Right ventricle myocardium superior (tissue), 1 donor: ENCODE measurements at regions not wholly inside any gene's neighbourhood (a gene's known extent, or its start where the extent isn't known, plus 50 kb on each side); places are given as distances from the start of the nearest gene placed in this dataset.
A peak's percentile ranks its signal among the peaks of the same experiment; 100 is the strongest.
"Not testable (repeated sequence)": the region's sequence is repeated elsewhere in the genome, so short reads cannot be mapped to it uniquely, and the experiment has no call there.

Source experiments
- ATAC-seq: fragments of 200-7000 bp; cut with Tn5 transposase; one replicate; pipeline ENCODE4 v1.9.1; 2020; ENCODE audit warnings: mild to moderate bottlenecking; ENCODE audit not compliant: poor library complexity
- DNase-seq: peaks from one replicate; pipeline ENCODE4 v3.0.0-alpha.2; 2020
- intact Hi-C: fragments of 100-400 bp; cut with DNase I; formaldehyde crosslinking; loops from one replicate; pipeline ENCODE4 v1.11.2; 2022
- donor health status: DM: no; HTN: yes; CAD: no; lungs with severe emphysema.

DNA sequence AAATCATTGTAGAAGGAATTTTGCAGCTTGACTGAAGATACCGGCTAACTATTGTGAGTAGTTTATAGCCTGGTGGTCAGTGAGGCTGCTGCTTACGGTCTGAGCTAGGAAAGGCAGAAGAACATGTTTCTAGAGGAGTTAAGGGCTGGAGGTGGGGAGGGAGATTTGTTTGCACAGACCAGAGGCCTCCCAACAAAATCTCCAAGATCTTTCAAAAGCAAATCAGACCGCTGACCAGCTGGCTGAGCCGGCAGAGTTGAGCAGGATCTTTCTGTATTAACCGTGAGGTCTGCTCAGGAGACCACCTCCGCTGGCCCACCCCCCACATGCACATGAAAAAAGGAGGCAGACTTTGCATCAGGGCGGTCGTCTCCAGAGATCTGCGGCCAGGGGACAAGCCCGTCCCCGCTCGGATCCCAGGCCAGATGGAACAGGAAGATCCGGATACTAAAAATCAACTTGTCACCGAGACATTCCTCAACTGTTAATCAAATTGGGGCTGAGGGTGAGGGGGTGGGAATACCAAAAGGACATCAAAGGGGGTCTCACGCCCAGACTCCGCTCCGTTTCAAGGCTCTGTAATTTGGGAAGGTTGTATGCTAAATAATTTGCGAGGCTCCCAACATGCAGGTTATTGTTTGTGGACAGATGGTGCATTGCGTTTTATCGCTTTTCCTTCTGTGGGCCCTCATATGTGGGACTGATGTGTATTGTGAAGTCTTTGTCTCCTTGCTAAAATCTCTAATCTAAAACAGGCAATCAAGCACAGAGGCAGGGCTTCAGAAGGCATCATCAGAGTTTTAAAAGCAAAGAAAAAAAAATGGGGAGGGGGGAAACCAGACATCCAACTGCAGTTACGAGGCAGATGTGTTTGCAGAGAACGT, 319.0 kb downstream of the ZNF536 start:
- DNase-seq (no peak), ATAC-seq (no peak)
- intact Hi-C loops = no loop called here

- ATAC-seq = no peak
- DNase-seq = no peak
- intact Hi-C loops = no loop called here
Measured at GRCh38 chr19:30690525-30690924, 318.3 kb downstream of the ZNF536 start.

- intact Hi-C loops = loop anchor here (5.0 to 10.0 kb wide), 3 partner anchors 665 to 1533 kb away; no protein-coding TSS in a partner anchor
- ATAC-seq = no peak
- DNase-seq = no peak
Measured at GRCh38 chr19:30689474-30689873, 317.3 kb downstream of the ZNF536 start.

DNA sequence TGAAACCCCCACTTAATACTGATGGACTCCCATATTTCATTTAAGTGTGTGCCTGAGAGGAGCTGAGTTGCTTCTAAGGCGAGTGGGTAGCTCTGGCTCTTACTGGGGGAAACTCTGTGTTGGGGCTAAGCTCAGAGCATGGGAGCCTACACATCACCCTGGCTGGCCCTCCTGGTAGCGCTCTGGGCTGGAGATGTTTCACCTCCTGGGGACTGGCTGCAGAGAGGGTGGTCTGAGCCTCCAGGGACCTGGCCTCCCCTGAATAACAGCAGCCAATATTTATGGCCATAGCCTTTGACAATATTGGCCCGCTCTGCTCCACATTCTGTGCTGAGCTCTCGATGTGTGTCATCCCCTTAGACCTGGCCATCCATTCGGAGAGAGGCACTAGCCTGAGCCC, 316.5 kb downstream of the ZNF536 start:
- intact Hi-C loops = loop anchor here (5.0 to 10.0 kb wide), 3 partner anchors 666 to 1534 kb away; no protein-coding TSS in a partner anchor

DNA sequence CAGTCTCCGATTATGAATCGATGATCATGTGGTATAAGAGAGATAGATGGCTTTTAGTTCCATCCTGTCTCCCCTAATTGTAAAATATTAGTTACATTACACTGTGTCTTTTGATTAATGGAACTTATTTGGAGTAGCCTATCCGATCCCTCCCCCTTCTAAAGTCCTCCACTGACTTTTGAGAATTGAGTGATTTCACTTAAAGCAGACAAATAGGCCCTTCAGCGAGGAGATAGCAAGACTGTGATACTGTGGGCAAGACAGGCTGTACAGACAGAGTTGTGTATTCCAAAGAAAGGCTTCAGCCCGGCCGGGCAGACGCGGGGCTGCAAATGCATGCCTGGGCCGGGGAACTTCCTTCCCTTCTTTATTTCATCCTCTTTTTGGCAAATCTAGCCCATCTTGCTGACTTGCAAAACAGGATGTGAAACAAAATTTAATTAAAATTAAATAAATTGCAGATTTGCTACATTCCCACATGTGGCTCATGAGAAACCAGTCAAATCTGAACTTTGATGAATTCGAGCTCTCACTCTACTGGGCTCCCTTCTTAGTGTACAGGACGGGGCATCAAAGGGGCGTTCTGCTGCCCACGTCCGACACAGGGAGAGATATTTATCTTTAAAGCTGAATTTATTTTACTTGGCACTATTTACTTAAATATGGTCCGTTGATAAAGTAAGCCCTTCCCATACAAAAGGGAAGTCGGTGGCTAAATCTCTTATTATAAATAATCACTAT, 314.8 kb downstream of the ZNF536 start:
- DNase-seq (no peak), ATAC-seq (no peak)
- intact Hi-C loops = loop anchor here (5.0 to 10.0 kb wide), 3 partner anchors 668 to 1535 kb away; no protein-coding TSS in a partner anchor

More for the DNA sequence above, 316.5 kb downstream of the ZNF536 start:
- ATAC-seq = no peak
- DNase-seq = no peak

GRCh38 chr19:30686176-30686820, 314.1 kb downstream of the ZNF536 start:
- ATAC-seq (no peak), DNase-seq (no peak)
- intact Hi-C loops = loop anchor here (5.0 to 10.0 kb wide), 3 partner anchors 669 to 1536 kb away; no protein-coding TSS in a partner anchor

DNA sequence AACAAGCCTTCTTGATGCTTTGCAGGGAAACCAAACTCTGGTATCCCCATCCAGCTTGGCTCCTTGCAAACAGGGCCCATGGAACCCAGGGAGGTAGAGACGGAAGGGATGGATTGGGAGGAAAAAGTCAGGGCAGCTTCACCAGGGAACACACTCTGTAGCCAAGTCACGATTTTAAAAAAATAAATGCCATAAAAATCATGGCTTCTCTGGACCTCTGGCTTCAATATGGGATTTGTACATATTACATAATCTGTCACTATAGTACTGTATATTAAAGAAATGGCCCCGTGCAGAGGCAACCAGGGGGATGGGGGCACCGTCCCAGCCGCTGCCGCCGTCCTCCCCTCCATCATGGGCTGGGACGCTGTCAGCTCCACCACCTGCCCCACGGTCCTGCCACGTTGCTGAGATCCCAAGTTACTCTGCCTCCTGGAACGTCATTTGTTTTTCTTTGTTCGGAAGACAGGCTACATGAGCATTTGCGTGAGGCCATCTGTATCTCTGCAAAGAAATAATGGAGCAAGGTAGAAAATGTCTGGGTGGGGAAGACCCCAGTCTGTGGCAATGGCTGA, 313.3 kb downstream of the ZNF536 start:
- DNase-seq (no peak), ATAC-seq (no peak)
- intact Hi-C loops = loop anchor here (5.0 to 10.0 kb wide), 3 partner anchors 669 to 1537 kb away; no protein-coding TSS in a partner anchor

DNA sequence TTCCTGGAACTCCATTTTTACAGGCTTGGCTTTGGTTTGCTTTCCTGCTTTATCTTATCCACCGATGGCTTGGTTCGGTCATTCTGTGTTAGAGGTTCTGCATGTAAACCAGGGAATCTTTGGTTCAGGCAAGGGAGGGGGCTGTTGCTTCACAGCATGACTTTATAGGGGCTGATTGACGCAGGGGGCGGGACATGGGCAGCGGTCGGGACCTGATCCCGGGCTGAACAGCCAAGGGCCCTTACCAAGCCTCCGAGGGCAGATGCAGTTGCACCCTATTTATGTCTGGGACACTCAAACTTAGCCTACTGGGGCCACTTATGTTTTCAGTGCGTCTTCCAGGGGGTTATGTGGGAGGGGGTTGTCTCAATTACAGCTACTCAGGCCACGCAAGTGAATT, 312.4 kb downstream of the ZNF536 start:
- intact Hi-C loops = loop anchor here (5.0 to 10.0 kb wide), 3 partner anchors 670 to 1538 kb away; no protein-coding TSS in a partner anchor
- ATAC-seq (no peak), DNase-seq (no peak)

DNA sequence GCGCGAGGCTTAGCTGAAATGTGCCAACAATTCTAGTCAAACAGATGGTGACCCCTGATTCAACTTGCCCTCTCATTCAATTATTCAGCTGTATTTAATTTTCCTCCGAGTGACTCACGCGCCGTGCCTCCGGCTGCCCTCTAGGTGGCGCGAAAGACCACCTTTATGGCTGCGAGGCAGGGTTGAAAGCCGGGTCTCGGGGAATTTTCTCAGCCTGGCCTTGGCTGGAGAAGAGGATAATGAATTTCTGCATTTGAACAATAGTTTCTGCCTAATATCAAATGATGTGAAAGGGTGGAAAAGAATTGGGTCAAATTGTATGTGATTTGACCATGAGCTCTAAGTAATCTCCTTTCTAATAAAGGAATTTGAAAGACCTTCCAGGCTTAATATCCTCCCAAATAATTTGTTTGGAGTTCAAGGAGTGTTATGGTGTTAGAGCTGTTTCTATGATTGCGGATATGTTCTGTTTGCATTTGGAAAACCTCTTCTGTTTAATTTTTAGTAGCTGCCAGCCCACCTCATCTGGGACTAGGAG, 310.9 kb downstream of the ZNF536 start:
- peak; percentile 84 for ATAC-seq
- DNase-seq = peak; percentile 79
- intact Hi-C loops = loop anchor here (10.0 kb wide), 2 partner anchors 672 to 1362 kb away; no protein-coding TSS in a partner anchor

GRCh38 chr19:30682146-30682998, 310.2 kb downstream of the ZNF536 start:
- intact Hi-C loops = loop anchor here (10.0 kb wide), 2 partner anchors 672 to 1362 kb away; no protein-coding TSS in a partner anchor
- ATAC-seq (no peak), DNase-seq (no peak)

DNA sequence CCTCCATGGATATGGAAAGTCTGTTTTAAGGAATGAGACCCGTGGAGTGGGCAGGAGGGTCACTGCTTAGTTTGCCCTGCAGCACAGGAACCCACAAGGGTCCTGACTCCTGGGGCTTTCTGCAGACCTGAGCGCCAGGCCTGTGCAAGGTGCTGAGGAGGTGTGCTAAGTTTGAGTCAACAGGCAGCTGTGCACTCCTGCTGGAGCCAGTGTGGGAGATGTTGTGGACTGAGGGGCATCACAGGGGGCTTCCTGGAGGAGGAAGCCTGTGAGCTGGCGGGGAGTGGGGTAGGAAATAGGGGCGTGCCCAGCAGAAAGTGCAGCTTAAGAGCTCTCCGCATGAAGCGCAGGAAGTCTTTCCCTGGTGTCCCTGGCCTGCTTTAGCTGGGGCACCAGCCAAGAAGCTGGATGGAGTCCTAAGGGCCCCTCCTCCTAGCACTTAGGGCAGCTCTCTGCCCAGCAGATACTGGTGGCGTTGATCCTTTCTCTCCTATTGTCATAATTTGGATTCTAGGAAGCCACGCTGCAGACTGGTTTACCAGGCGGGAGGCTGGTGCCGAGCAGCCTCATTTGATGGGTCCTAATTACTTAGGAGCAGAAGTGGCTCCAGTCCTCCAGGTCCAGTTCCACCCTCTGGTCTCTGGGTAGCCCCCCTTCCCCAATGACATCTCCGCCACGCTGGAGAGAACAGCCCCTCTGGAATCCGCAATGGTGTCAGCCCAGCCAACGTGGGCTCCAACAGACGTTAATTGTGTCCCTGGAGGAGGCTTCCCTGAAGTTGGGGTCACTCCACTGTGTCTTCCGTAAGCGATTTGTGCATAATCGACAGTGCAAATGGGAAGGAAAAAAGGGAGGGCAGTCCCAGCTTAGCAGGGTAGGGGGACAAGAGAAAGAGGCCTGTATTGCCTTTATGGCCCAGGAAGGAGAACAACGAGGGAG, 309.2 kb downstream of the ZNF536 start:
- intact Hi-C loops = loop anchor here (10.0 kb wide), 2 partner anchors 673 to 1363 kb away; no protein-coding TSS in a partner anchor
- peak; percentile 66 for ATAC-seq
- no peak for DNase-seq

DNA sequence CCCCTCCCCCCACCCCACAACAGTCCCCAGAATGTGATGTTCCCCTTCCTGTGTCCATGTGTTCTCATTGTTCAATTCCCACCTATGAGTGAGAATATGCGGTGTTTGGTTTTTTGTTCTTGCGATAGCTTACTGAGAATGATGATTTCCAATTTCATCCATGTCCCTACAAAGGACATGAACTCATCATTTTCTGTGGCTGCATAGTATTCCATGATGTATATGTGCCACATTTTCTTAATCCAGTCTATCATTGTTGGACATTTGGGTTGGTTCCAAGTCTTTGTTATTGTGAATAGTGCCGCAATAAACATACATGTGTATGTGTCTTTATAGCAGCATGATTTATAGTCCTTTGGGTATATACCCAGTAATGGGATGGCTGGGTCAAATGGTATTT, 308.2 kb downstream of the ZNF536 start:
- intact Hi-C loops = loop anchor here (10.0 kb wide), 2 partner anchors 674 to 1364 kb away; no protein-coding TSS in a partner anchor
- ATAC-seq = not testable (repeated sequence)

GRCh38 chr19:30679789-30680188, 307.6 kb downstream of the ZNF536 start:
- DNase-seq = no peak
- intact Hi-C loops = loop anchor here (10.0 kb wide), 2 partner anchors 675 to 1365 kb away; no protein-coding TSS in a partner anchor
- no peak for ATAC-seq

More for the DNA sequence above, 308.2 kb downstream of the ZNF536 start:
- DNase-seq = not testable (repeated sequence)

GRCh38 chr19:30679153-30679702, 307.0 kb downstream of the ZNF536 start:
- DNase-seq = no peak
- ATAC-seq = no peak
- intact Hi-C loops = no loop called here

- DNase-seq (no peak), ATAC-seq (no peak)
- intact Hi-C loops = no loop called here
Measured at GRCh38 chr19:30678168-30678567, 306.0 kb downstream of the ZNF536 start.

GRCh38 chr19:30677702-30678101, 305.5 kb downstream of the ZNF536 start:
- DNase-seq (no peak), ATAC-seq (no peak)
- intact Hi-C loops = no loop called here
